HG03097 (cell line): ENCODE measurements at regions not wholly inside any gene's neighbourhood (a gene's known extent, or its start where the extent isn't known, plus 50 kb on each side); places are given as distances from the start of the nearest gene placed in this dataset.
A peak's percentile ranks its signal among the peaks of the same experiment; 100 is the strongest.

Experiments used
- ATAC-seq: cut with Tn5 transposase; IDR thresholded peaks from one replicate; pipeline ENCODE4 v1.9.1; 2021; ENCODE audit not compliant: unreplicated experiment, low FRiP score

GRCh38 chr1:87800006-87800405 lies 471.3 kb downstream of the LMO4 start:
- ATAC-seq = no peak

GRCh38 chr1:87803375-87803774 lies 474.7 kb downstream of the LMO4 start:
- ATAC-seq = no peak

DNA sequence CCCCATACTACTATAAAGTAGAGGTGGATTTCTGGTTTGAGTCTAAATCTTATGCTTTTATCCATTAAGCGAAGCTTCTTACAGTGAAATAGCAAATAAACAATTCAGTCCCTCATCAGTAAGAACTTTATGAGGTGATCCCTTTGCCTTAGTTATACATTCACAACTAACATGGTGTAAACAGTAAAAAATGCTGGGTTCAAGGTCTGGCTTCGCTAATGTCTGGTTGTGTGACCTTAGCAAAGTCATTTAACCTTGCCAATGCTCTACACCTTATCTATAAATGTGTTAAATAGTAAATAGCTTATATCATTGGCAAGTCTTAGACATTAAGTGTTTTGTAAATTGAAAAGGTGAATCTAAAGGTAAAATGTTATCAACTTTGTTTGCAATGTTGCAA lies 475.4 kb downstream of the LMO4 start:
- ATAC-seq = no peak

DNA sequence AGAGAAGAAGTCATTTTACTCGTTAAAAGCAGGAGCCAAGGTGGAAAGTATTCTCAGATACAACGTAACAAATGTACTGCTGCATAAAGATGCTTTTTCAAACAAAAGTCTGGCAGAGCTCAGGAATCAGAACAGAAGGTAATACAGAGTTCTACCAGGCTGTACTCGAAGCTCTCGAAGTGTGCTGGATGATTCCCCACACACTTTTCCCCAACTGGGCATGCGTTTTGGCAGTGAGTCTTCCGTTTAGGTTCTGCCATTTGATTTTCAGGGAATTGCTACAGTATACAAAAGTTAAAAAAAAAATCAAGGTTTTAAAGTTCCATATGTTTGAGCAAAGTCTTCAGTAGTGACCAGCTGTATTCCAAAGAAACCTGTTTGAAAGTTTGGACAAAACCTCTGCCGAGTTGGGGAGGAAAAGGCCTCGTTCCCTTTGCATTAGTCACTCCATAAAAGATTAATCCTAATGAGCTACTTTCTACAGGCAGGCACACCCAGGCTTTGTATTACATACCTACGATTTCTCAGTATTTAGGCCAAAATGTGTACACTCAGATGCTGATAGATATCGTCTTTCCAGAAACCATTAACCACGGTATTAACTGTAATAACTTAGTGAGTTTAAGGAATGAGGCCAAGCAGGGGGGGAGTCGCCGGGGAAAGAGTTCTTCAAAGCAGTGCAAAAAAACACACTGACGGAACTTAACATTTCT lies 477.1 kb downstream of the LMO4 start:
- ATAC-seq = no peak

GRCh38 chr1:87806379-87807094 lies 477.9 kb downstream of the LMO4 start:
- no peak for ATAC-seq

DNA sequence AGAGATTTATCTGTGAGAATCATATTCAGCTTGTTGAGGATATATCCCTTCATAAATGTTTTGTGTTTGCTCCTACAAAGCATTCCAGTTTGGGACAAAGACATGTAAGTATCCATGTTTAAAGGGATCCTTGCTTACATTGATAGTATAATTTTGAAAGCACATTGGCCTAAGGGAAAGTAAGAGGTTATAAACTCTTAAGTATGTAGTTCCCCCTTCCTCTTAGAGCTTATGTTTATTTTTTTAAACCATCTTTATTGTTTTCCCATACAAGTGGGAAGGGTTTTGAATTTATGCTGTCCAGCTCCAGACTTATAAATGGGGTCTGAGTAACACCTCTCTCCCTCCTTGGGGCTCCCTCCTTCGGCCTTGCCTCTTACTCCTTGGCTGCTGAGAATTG lies 481.5 kb downstream of the LMO4 start:
- no peak for ATAC-seq

GRCh38 chr1:87812871-87813577 lies 484.3 kb downstream of the LMO4 start:
- peak; percentile 69 for ATAC-seq

- no peak for ATAC-seq
These were observed 485.9 kb downstream of the LMO4 start for GRCh38 chr1:87814573-87814972.

GRCh38 chr1:87816646-87817045 lies 488.0 kb downstream of the LMO4 start:
- ATAC-seq = no peak

DNA sequence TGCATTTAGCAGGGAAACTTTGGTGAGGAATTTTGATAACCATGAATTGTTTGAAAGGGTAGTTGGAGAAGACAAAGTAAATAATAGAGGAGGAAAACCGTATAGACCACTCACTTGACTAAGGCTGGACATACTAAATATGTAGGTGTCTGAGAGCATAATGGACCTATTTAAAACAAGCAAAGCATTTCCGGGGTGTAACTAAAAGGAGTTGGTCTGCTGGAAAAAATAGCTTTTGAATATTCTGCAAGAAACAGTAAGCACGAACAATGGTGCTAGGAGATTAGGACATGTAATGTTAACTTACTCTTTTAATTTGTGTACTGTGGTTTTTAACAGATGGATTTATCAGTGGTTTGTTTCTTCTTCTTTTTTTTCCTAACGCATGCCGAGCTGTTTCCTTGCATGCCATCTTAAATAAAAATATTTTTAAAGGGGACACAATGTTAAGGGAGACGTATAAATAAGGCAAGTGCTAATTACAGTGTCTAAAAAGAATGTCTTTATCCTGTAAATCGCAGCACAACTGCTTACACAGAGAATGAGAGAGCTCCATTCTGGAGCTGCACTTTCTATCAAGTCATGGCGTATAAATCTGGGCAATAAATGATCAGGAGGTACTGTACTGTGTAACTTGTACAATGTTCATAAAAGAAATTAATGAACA lies 492.1 kb downstream of the LMO4 start:
- ATAC-seq = no peak

DNA sequence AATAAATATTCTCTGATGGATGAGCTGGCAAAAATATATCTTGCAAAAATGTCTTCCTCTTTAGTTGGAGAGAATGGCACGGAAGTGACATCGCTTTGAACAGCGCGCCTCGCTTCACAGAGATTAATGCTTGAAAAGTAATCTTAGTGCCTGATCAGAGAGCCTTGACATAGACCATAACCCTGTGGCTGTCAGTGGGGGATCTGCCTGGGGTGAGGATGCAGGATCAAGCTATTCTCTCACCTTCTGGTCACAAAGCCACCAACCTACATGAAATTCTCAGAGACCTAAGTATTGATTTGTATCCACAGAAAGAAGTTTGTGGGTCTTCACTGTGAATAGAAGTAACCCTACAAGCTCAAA lies 492.6 kb downstream of the LMO4 start:
- no peak for ATAC-seq

GRCh38 chr1:87826681-87827251 lies 498.1 kb downstream of the LMO4 start:
- peak; percentile 81 for ATAC-seq

- peak; percentile 53 for ATAC-seq
These were observed 500.7 kb downstream of the LMO4 start for GRCh38 chr1:87829360-87829759.

DNA sequence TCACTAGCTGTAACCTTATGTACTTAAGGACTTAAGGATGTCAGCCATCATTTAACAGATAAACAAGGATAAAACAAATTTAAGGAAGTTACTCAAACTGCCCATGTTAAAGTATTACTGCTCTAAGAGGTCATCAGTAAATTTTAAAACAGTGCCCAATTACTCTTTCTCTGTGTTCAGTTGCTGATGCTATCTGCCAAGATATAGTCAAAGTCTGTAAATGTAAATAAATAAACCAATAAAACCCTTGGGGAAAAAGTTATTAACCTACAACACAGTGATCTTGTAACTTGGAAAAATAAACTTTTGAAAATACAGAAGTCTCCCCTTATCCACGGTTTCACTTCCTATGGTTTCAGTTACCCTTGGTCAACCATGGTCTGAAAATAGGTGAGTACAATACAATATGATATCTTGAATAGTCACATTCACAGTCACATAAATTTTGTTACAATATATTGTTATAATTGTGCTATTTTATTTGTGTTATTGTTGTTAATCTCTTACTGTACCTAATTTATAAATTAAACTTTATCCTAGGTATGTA lies 501.8 kb downstream of the LMO4 start:
- no peak for ATAC-seq

DNA sequence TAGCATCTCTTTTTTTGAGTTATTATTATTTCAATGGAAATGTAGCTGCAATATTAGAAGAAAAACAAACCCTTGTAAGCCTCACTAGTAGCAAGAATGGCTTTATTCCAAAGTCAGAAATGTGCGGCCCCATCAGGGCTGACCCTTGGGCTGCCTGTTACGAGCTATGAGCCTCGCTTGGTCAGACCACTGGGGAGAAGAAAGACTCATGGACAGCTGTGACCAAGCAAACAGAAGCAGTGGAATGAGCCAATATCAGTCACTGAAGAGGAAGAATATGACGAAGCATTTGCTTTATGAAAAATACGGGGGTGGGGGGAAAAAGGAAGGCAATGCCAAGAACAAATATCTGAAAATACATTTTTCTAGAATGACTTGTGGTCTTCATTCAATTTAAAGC lies 504.5 kb downstream of the LMO4 start:
- ATAC-seq = no peak

DNA sequence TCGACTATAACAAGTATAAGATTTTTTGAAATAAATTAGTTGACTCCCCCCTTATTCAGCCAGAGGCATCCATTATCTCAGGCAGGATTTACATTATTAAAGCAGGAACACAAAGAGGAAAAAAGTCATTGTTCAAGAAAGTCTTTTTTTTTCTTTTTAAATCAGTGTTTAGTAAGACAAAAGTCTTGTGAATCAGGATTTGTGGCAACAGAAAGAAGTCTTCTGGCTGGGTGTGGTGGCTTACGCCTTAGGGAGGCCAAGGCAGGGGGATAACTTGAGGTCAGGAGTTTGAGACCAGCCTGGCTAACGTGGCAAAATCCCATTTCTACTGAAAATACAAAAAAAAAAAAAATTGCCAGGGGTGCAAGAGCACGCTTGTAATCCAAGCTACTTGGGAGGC lies 505.5 kb downstream of the LMO4 start:
- no peak for ATAC-seq

DNA sequence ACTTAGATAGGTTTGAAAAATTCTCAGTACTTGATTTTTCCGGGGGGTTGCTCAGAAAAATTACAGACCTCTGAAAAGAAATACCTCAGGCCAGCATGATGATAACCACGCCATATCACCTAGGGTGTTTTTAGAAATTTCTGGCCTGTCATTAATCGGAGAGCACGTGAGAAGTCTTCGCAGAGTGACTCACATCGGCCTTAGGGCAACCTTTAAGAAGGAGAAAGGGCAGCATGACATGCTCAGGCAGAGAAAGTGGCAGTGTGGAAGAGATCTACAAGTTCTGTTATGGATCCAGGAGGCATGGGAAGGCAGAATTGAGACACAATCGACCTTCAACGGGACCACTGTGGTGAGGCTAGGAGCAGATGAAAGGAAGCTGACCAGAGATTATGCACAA lies 506.3 kb downstream of the LMO4 start:
- no peak for ATAC-seq

GRCh38 chr1:87840767-87841166 lies 512.1 kb downstream of the LMO4 start:
- ATAC-seq = peak; percentile 98

- ATAC-seq = no peak
These were observed 512.7 kb downstream of the LMO4 start for GRCh38 chr1:87841332-87841731.

GRCh38 chr1:87842156-87842555 lies 513.5 kb downstream of the LMO4 start:
- no peak for ATAC-seq

- no peak for ATAC-seq
These were observed 515.6 kb downstream of the LMO4 start for GRCh38 chr1:87844251-87844650.
